Right hindlimb (tissue), 1 donor: ENCODE measurements at regions not wholly inside any gene's neighbourhood (a gene's known extent, or its start where the extent isn't known, plus 50 kb on each side); places are given as distances from the start of the nearest gene placed in this dataset.
"Not testable (repeated sequence)": the region's sequence is repeated elsewhere in the genome, so short reads cannot be mapped to it uniquely, and the experiment has no call there.

Source experiments
- DNase-seq: peaks from one replicate; pipeline ENCODE4 v3.0.0-alpha.2; 2018

GRCh38 chr21:14677013-14677412 lies 130.9 kb upstream of the SAMSN1 start:
- DNase-seq, result no peak

GRCh38 chr21:14675774-14676530 lies 129.8 kb upstream of the SAMSN1 start:
- no peak for DNase-seq

- DNase-seq, result no peak
Observed at GRCh38 chr21:14673649-14674048, 127.5 kb upstream of the SAMSN1 start.

- no peak for DNase-seq
Observed at GRCh38 chr21:14672466-14672865, 126.4 kb upstream of the SAMSN1 start.

GRCh38 chr21:14670409-14670808 lies 124.3 kb upstream of the SAMSN1 start:
- no peak for DNase-seq

- DNase-seq, result not testable (repeated sequence)
Observed at GRCh38 chr21:14669092-14669491, 123.0 kb upstream of the SAMSN1 start.

- DNase-seq, result no peak
Observed at GRCh38 chr21:14657241-14658008, 111.3 kb upstream of the SAMSN1 start.

GRCh38 chr21:14646893-14647292 lies 100.8 kb upstream of the SAMSN1 start:
- DNase-seq, result no peak

GRCh38 chr21:14645702-14646101 lies 99.6 kb upstream of the SAMSN1 start:
- no peak for DNase-seq

GRCh38 chr21:14632359-14632758 lies 86.2 kb upstream of the SAMSN1 start:
- no peak for DNase-seq

- DNase-seq, result no peak
Observed at GRCh38 chr21:14630556-14631069, 84.5 kb upstream of the SAMSN1 start.

- DNase-seq, result no peak
Observed at GRCh38 chr21:14629461-14629860, 83.3 kb upstream of the SAMSN1 start.

- DNase-seq, result not testable (repeated sequence)
Observed at GRCh38 chr21:14623079-14623478, 77.0 kb upstream of the SAMSN1 start.

GRCh38 chr21:14620152-14620551 lies 74.0 kb upstream of the SAMSN1 start:
- no peak for DNase-seq

GRCh38 chr21:14617871-14618270 lies 71.8 kb upstream of the SAMSN1 start:
- DNase-seq, result no peak

GRCh38 chr21:14617040-14617393 lies 70.9 kb upstream of the SAMSN1 start:
- DNase-seq, result no peak

GRCh38 chr21:14616380-14617039 lies 70.4 kb upstream of the SAMSN1 start:
- DNase-seq, result no peak

GRCh38 chr21:14615359-14615974 lies 69.4 kb upstream of the SAMSN1 start:
- no peak for DNase-seq

- no peak for DNase-seq
Observed at GRCh38 chr21:14614287-14614686, 68.2 kb upstream of the SAMSN1 start.

- DNase-seq, result no peak
Observed at GRCh38 chr21:14613486-14614224, 67.5 kb upstream of the SAMSN1 start.

GRCh38 chr21:14610119-14610518 lies 64.0 kb upstream of the SAMSN1 start:
- not testable (repeated sequence) for DNase-seq

GRCh38 chr21:14609274-14609673 lies 63.2 kb upstream of the SAMSN1 start:
- DNase-seq, result no peak
